Astrocyte of the hippocampus (primary cell): ENCODE measurements at regions not wholly inside any gene's neighbourhood (a gene's known extent, or its start where the extent isn't known, plus 50 kb on each side); places are given as distances from the start of the nearest gene placed in this dataset.
"Not testable (repeated sequence)": the region's sequence is repeated elsewhere in the genome, so short reads cannot be mapped to it uniquely, and the experiment has no call there.

Source experiments
- DNase-seq: peaks from one replicate; pipeline ENCODE4 v3.0.0; 2011; ENCODE audit warnings: low read depth, low spot score

DNA sequence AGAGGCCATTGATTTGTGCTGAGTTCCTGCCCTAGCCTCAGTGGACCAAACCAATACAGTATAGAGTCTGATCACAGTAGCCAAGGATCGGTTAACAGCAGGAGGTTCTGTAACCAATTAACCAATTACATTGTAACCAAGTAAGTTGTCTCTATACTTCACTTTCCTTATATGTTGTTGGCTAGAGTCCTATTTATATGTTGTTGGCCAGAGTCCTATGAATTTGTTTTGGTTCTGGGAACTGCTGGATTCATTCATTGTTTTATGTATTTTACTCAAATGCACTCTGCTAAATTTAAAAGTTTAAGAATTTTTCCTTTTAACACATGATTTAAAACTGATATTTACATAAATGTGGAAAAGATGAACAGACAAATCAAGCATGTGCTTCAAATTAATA, 597.4 kb upstream of the HS3ST5 start:
- no peak for DNase-seq

DNA sequence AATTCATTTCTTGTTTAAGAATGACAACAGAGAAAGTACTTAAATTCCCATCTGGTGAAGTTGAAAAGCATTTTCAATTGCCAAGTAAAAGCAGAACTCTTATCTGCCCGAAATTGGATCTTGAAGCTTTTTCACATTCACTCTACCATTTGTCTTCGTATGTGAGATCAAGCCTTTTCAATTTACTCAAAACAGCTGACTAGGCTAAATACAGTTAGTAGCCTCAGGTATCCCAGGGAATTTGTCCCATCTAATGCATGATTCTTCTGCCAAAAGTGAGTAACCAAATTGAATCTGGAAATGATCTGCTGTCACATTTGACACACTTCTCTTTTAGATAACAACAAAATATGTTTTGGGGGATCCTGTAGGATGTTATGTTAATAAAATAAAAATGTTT, 596.8 kb upstream of the HS3ST5 start:
- DNase-seq, result no peak

DNA sequence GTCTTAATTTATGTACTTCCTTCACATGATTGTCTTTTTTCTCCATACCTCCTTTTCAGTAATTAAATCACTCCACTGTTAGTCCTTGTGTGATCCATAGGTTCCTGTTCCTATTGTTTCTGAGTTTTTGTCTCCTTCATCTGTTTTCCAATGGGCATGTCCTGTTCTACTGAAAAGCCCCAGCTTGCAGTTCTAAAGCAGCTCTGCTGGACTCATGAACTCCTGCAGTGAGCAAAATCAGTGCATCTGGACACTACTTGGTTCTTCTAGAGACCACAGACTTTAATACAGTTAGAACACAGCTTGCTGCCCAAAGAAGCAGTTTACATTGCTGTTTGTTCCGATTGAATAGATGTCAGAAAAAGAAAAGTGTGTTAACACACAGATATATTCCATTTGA, 593.3 kb upstream of the HS3ST5 start:
- no peak for DNase-seq

DNA sequence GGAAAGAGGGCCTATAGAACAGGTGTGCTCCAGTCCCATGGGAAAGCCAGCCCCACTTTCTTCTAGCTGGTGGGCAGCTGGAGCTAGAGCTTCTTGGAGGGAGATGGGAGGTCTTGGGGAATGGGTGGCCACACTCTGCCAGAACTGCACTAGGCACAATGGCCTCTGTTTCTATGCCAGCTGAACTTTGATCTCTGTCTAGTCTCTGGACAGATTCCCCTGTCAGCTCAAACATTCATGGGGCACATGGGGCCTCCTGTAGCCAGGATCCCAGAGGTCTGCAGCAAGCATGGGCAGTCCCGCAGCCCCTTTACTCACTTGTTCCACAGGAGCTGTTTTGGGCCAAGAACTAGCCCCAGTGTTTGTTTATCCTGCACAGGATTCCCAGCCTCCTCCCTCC, 591.3 kb upstream of the HS3ST5 start:
- DNase-seq, result no peak

DNA sequence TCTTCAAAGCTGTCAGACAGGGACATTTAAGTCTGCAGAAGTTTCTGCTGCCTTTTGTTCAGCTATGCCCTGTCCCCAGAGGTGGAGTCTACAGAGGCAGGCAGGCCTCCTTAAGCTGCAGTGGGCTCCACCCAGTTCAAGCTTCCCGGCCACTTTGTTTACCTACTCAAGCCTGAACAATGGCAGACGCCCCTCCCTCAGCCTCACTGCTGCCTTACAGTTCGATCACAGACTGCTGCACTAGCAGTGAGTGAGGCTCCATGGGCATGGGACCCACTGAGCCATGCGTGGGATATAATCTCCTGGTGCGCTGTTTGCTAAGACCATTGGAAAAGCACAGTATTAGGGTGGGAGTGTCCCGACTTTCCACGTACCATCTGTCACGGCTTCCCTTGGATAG, 585.9 kb upstream of the HS3ST5 start:
- not testable (repeated sequence) for DNase-seq

DNA sequence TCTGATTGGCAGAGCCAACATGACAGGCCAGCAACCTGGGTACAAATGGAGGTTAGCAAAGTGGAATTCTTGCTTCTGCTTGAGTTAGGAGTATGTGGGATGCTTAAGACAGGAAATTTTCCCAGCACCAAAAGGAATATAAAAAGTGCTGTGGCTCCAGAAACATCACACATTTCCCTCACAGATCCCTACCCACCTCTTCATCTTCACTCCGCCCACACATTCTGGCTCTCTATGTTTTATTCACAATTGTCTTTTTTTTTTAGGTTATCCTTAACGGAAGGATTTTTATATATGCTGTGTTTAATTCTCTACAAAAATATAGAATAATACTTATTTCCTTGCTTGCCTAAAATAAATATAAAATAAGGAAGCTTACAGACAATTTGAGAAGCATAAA, 563.3 kb upstream of the HS3ST5 start:
- DNase-seq, result no peak

DNA sequence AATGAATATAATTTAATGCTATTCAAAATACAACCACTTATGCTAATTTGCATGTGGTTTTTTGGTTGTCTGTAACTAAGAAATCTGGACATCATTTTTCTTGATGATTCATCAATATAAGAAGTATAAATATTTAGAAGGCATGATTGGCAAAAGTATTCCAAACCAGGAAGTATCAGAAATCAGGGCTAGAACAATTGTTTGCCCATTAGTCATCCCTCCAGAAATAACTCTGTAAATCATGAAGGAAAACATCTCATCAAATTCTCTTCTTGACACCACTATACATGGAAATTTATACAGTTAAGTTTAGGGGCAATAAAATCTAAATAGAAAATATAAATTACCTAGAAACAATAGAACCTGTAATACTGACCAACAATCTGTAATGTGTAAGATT, 554.7 kb upstream of the HS3ST5 start:
- DNase-seq, result peak; percentile 20

DNA sequence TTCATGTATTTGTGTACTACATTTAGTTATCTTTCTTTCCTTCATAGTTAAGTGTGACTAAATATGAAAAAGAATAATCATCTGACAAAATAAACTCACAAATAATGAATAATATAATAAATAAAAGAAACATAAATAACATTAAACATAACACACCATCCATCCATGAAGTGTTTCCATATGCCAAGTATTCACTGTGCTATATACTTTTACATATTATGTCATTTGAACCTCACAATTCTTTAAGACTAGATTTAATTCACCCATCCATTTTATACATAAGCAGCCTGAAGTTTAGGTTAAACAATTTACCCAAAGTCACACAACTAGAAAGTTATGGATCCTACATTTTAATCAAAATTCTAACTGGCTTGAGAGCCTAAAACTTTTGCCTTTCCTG, 549.4 kb upstream of the HS3ST5 start:
- DNase-seq, result no peak

DNA sequence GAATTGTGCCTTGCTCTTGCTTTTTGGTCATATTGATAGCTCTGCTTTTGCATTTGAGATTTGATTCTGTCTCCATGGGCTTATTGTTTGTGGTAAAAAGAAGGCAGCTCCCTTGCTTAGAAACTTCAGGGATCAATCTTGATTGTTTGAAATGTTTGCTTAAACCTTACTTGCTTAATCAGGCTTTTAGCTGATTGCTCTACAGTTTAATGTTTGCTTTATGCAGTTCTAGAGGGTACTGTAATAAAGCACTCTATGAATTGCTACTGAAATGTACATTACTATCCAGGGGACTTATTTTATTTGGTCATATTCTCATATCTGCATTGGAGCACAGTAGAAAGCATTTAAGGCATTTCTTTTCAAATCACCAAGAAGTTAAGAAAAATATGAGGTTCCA, 545.4 kb upstream of the HS3ST5 start:
- no peak for DNase-seq

DNA sequence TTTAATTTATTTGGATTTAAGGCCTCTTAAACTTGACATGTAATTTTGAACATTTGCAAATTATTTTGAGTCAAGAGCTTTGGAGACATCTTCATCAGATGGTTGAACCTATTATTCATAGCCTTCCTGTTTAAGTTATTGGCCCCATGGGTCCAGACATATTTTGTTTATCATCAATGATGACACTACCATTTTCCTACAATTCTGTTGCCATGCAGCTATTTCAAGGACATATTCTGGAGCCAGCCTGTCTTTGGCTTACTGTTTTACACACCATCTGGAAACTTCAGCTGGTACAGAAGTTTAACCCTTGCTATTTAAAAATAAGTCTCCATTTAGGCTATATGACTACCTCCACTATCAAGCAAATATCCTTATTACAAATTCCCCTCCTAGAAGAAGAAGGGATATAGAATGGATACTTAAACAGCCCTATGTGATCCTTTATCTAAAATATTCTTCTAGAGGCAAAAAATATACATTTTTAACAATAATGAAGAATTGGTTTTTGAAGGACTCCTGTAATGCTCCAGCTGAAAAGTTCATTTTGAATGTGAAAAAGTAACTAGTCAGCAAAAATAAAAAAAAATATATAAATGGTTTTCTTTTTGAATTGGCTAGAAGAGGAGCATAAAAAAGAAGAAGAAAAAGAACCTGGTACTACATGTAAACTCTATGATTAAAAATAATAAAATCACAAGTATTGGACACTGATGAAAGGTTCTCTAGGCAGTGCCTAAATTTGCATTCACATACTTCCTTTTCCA, 544.0 kb upstream of the HS3ST5 start:
- DNase-seq, result no peak

DNA sequence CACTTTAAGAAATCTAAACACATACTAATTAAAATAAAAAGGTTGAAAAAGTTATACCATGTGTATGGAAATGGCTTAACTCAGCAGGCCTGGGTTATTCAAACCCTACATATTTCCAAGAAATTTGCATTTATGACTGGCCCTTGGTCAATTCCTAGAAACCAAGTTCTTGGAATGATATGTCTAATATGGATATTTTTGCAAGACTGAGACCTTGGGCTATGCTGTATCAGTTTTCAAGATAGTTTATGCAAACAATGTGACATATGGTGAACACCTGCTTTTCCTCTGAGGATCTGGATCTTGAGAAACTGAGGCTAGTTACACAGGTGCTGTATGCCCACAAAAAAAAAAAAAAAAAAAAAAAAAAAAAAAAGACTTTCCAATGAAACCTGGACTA, 536.9 kb upstream of the HS3ST5 start:
- no peak for DNase-seq

DNA sequence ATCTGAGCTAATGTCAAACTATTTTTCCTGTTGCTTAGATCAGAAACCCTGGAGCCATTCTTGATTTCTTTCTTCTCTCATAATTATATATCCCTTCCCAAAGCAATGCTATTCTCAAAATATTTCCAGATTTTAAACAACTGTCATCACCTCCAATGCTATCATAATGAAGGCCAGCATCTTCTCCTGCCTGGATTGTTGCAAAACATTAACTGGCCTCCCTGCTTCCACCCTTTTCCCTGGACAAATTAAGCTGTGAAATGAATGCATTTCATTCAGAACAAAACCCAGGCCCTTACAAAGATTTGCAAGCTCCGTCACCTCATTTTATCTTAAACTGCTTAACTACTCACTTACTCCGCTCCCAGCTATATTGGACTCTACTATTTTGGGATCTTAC, 535.3 kb upstream of the HS3ST5 start:
- DNase-seq, result no peak

DNA sequence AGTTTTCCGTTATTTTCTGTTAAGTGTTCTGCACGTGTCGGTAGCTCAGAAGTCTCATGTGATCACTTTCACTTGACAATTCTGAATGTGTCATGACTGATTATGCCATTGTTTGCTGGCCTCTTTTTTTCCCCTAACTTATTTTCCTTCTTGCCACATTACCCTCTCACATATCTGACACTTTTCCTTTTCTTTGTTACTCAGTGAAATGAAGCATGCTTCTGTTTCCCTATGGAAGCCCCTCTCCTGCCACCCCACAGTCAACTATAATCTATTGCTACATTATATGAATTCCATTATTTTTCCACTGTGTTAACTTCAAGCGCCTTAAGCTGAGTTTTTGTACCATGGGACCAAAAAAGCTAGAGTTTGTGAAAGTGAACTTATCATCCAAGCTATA, 531.6 kb upstream of the HS3ST5 start:
- DNase-seq, result no peak

DNA sequence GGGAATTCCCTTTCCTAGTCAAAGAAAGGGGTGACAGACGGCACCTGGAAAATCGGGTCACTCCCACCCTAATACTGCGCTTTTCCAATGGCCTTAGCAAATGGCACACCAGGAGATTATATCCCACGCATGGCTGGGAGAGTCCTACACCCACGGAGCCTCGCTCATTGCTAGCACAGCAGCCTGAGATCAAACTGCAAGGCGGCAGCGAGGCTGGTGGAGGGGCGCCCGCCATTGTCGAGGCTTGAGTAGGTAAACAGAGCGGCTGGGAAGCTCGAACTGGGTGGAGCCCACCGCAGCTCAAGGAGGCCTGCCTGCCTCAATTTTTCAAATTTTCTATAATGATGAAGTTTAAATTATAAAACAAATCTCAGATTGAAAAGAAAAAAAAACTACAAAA, 522.7 kb upstream of the HS3ST5 start:
- DNase-seq, result not testable (repeated sequence)

DNA sequence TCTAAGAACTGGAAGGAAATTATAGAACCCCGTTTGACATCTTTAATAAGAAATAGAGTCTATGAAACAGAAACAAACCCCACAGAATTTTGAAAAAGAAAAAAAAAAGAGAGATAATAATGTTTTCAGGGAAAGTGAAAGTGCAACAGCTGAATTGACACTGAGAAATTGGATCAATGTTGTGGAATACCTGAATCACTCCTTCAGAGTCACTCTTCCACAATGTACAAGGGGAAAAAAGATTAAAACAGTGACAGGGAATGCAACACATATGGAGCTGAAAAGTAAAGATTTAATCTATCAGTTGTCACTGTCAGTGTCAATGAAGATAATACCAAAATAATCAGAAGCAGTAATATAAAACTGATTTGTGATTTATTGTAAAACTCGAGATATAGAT, 520.8 kb upstream of the HS3ST5 start:
- DNase-seq, result no peak

DNA sequence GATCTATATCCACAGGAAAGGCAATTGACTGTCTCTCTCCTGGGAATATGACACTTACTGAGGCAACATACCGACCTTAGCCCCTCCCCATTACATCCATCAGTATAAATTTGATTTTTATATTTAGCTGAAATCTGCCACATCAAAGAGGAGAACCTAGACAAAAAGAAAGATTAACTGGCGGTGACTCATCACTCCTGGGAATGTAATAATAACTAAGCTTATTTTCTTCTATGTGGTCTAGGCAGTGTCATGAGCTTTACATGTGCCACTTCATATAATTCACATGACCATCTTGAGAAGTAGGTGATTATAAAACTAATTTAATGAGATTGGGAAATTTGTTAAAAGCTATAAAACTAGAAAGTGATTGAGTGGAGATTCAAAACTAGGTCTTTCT, 520.0 kb upstream of the HS3ST5 start:
- peak; percentile 32 for DNase-seq

DNA sequence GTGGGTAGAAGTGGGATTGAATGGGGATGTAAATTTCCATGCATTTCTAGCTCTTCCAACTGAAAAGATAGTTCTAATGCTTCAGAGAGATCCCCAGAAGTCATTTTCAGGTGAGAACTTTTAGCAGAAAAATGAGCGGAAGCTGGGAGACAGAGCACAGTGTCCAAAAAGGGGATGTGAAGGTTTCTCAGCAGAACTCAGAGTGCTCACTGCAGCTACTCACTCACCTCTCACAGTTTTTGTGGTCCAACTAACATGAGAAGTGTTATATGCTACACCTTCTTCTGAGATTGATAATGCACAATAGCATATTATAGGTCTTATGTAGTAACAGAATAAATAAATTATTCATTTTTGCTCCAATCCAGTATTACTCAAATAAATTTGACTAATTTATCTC, 519.2 kb upstream of the HS3ST5 start:
- DNase-seq, result no peak

DNA sequence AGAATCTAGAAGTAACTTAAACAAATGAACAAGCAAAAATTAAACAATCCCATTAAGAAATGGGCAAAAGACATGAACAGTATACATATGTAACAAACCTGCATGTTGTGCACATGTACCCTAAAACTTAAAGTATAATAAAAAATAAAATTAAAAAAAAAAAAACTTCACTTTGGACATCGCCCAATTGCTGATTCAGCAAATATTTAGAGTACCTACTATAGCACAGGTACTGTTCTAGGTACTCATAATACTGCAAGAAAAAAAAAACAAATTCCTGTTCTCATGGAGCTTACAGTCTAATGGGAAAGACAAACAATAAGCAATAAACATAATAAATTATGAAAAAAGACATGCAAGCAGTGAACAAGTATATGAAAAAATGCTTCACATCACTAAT, 501.5 kb upstream of the HS3ST5 start:
- DNase-seq, result no peak

DNA sequence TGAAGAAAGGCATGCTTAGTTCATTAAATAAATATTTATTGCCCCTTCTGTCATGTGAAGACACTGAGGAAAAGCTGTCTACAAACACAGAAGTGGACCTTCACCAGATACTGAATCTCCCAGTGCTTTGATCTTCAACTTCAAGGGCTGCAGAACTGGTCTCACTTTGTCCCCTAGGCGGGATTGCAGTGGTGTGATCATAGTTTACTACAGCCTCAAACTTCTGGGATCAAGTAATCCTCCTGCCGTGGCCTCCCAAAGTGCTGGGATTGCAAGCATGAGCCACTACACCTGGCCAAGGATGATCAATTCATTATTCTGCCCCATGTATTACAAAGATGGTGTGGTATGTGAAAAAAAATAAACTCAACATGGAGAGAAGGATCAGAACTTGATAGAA, 496.2 kb upstream of the HS3ST5 start:
- DNase-seq, result no peak

DNA sequence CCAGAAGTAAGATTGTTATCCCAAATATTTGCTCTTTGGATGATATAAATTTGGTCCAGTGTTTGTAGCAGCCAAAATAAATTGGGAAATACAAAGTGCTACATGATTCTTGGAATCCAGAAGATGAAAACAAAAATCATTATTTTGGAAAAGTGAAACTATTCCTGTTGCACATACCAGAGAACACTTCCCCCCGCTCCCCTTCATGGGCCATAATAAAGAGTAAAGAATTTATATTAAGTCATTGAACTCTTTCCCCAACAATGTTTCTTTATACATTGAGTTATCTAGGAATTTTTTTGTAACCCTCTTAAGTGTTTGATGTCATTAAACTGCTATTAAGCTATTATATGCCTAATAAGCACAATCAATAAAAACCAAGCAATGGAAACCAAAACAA, 490.4 kb upstream of the HS3ST5 start:
- DNase-seq, result no peak

DNA sequence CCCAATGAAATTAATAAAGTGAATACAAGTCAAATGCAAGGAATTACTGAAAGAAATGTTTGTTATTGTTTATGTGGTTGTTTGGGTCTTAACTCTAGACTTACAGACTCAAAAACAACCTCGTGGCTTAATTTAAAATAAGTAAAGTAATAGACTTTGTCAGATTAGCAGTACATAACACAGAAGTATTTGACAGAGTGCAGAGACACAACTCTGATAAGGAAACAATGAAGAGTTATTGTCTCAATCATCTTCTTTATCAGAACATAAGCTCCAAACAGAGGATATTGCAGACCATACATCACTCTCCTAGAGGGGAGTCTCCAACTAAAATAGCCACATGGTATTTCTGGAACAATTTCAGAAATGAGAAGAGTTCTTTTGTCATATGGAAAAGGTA, 487.7 kb upstream of the HS3ST5 start:
- DNase-seq, result no peak

DNA sequence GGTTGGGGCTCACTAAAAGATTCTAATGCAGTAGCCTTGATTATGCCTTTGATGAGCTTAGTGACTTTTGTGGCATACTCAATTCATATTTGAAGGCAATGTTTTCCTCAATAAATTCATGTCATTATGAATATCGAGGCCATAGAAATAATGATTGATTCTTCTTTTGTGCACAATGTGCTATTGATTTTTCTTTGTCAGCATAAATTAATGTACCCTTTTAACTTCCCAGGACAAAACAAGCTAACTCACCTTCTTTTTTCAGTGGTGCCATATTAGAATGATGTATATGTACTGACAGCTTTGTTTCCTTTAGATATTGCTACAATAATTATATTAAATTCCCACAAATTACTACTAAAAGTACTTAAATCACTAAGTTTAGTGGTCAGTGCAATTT, 484.3 kb upstream of the HS3ST5 start:
- DNase-seq, result no peak

DNA sequence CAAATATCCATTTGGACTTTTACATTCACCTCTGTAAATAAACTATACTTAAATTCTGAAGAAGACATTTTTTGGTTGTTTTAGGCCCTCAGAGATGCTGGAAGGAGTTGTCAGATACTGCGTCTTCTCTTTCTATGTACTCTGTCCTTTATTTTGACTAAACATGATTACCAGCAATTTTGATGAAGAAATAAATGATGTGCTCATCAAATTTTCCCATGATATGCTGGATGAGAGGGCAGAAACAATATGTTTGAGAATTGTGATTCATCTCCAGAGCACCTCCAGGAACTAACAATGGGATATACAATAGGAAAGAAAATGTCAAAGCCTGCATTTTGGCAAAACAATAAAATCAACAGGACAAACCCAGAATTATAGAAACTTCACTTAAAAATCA, 481.6 kb upstream of the HS3ST5 start:
- no peak for DNase-seq

DNA sequence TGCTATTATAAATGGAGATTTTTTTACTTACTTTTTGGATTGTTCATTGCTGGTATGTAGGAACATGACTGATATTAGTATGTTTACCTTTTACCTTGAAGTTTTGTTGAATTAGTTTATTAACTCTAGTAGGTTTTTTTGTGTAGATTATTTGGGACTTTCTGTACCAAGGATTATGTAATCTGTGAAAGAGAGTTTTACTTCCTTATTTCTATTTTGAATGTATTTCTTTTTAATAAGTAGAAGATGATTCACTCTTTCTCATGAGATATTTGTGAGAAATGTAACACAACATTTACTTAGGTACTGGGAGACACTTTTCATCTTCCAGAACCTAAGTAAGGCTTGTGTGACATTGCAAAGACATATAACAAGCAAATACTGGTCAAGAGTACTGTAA, 473.9 kb upstream of the HS3ST5 start:
- no peak for DNase-seq
